HG03565 (cell line): ENCODE measurements at regions not wholly inside any gene's neighbourhood (a gene's known extent, or its start where the extent isn't known, plus 50 kb on each side); places are given as distances from the start of the nearest gene placed in this dataset.
"Not testable (repeated sequence)": the region's sequence is repeated elsewhere in the genome, so short reads cannot be mapped to it uniquely, and the experiment has no call there.

ENCODE experiments used
- ATAC-seq: cut with Tn5 transposase; IDR thresholded peaks from one replicate; pipeline ENCODE4 v1.9.1; 2021; ENCODE audit warnings: mild to moderate bottlenecking, moderate library complexity; ENCODE audit not compliant: unreplicated experiment

DNA sequence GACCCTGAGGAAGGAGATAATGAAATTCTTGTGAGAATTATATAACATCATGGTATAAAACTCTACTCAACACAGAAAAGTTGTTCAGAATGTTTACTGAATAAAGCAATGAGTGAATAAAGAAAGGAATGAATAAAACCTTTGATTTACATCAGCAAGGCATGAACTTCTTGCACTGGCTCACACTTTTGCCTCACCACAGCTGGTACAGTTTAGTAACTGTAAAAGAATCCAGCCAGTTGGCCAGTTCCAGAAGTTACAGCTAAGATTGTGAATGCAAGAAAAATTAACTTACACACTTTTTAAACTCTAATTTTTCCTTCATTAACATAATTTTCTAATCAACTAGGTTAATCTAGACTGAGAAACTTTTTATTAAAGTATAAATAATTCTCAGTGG lies 490.9 kb downstream of the NFIB start:
- ATAC-seq, result no peak

DNA sequence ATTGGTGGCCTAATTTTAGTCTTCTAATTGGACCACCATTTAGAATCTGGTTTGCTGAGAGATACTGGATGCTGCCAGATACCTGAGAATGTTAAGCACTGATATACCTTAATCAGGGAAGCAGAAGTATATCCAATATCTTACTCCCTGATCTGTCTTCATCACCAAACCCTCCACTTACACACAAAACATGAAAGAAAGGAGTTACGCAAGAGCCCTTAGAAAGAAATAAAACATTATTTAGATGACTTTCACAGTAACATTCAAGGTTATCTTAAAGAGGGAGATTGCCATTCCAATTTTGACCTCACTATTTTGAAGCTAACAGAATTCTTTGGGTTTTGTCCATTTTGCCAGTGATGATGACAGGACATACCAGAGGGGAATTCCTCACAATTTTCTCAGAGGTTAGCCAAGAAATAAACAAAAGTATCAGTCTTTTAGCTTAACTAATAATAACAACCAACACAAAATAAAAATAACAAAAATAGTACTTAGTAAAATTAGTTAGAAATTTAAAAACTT lies 496.1 kb downstream of the NFIB start:
- no peak for ATAC-seq

DNA sequence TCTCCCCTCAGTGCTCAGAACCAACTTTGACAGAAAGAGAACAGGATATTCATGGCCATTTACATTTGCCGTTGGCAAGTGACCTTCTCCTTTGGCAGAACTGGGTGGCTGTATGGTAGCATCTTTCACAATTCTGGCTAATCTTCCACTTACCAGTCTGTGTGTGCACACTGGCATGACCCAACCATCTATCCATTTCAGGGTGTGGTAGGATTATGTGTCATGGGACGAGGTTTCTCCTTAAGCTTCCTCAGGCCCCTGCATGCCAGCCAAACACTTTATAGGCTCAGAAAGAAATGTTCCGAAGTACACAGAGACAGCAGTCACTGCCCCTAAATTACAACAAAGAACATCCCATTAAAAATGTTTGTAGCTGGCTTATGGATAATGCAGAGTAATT lies 497.1 kb downstream of the NFIB start:
- no peak for ATAC-seq

DNA sequence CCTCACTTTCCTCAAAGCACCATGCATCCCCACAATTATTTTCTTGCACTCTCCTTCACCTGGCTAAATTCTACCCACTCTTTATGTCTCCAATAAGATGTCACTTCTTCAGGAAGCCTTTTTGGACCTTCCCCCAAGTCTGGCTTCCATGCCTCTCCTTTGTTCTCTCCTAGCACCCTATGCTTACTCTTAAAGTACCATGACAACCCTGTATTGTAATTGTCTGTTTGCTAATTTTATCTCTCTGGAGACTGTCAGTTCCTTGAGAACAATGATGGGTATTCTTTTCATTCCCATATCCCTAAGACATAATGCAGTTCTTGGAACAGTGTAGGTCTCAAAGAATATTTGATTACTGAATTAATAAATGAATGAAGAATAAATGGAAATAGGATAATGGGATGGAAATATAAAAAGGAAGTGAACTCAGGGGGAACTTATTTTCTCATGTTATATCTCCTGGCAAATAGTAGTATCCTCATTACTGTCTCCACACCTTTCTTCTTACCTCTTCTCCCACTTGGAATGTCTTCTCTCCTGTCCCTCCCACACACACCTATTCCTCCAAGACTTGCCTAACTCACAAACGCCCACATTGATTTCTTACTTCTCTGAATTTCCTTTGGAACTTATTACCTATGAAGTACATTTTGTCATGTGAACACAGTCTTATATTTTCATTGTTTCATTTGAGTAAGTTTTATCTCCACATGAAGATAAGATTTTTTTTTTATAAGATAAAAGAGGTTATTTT lies 499.1 kb downstream of the NFIB start:
- ATAC-seq, result no peak

DNA sequence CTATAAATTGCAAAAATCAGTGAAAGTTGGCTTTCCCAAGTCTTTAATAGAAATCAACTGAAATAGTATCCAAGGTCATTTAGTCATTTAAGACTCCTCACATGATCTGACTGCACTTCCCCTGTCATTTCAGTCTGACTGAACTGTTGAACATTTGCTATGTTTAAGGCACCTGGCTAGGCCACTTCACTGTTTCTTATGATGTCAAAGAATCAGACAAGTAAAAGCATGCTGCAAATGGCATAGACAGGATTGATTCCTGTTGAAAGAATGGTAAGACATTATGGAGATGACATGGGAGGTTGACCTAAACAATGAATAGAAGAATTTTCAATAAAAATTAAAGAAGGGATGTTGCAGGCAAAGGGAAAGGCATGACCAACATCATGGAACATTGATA lies 502.1 kb downstream of the NFIB start:
- ATAC-seq, result no peak

DNA sequence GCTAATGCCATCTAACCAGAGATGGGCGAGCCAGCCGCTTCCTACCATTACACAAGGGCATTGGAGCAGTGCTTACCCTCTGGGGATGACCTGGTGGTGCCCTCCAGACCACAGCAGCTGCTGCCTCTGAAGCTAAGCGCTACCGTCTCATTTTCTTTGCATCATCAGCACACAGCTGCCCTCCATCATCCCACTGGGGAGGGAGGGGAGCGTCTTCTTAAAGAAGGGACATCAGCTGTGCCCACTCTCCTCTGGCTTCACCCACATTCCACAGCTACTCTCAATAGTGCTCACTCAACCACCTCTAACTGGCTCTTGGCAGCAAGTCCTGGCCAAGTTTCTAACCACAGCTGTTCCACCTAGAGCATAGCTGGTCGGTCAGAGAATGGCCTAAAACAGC lies 503.4 kb downstream of the NFIB start:
- ATAC-seq, result no peak

DNA sequence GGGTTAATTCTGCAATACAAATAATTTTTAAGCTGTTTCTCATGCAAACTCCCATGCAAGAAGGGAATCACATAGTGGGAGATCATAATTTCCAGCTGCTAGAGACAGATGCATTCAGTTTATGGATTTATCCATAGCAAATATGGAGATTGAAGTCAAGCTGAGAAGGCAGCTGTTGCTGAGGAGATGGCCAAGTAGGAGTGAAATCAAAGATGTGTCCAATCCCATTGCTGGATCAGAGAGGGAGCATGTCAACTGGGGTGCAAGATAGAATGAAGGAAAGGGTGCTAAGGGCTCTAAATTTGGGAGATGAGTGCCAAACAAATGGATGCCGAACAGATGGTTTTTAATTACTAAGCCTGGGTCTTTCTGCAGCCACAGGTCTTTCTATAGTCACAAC lies 504.5 kb downstream of the NFIB start:
- ATAC-seq, result no peak

DNA sequence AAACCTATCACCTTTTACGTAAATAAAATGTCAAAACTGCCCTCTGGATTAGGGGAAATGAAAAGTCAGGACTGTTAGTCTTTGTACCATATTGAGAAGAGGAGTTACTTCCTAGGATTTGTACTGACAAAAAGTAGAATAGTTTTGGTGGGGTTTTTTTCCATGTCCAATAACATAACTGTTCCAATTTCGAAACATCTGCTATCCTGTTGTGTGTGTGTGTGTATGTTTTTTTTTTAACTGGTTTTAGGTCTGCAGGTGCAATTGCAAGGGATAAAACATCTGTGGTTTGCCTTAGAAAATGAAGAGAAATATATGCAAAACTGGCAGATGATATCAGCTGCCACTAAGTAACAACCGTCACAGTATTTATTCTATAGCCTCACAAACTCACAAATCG lies 506.8 kb downstream of the NFIB start:
- ATAC-seq, result no peak

DNA sequence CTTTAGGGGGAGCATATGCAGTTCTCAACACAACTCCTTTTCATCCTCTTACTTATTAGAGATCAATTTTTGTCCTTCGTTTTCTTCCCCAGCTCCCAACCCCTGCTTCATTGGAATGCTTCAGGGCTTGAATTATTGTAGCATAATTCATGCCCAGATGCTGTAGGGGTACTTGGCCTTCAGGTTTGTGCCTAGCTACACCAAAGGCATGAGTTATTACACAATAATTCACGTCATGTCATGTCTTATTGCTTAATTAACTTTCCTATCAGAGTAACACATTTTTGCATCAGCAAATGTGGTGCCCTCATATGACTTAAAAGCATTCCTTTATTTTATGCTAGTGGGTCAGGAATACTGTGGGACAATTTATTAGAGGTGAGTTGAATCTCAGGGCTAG lies 507.2 kb downstream of the NFIB start:
- no peak for ATAC-seq

DNA sequence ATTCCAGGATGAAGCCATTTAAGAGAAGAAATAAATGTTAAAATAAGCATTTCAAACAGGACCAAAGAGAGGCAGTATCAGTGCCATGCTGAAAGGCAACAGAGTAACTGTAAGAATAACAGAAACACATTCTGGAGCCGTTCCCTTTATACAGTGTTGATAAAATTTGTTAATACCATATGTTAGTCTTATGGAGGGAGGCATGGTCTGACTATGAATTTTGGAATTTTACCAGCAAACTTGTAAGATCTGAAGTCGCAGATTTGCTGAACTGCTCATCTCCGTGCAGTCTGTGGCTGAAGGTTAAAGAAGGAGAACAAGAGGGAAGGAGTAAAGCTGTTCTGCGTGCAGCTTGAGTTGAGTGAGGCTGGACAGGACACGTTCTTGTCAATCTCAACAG lies 508.4 kb downstream of the NFIB start:
- ATAC-seq, result no peak

DNA sequence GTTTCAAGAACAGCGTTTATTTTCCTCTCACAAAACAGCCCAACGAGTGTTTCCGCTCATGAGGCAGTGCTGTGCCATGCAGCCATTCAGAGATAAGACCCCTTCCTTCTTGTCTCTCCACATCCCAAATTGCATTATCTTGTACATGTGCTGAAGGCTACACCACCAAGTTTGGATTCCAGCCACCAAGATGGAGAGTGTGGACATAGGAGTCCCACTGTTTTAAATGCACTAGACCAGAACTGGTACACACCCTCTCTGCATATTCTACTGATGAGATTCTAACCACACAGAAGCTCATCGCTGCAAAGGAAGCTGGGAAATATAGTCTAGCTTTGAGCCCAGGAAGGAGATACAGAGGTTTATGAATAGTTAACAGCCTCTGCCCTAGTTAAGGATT lies 509.4 kb downstream of the NFIB start:
- no peak for ATAC-seq

DNA sequence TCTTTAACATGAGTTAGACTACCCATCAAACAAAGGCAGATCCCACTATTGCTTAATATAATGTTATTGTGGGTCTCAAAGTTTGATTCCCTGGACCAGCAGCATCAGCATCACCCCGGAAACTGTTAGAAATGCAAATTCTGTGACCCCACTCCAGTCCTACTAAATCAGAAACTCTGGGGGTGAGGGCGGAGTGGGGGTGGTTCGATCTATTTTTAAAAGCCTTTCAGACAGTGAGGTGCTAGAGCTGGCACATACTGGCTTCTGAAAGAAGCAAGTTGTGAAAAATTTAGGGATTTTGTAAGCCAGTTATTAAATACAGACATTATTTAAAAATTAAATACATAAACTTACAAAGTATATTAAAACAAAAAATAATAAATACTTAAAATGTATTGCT lies 513.2 kb downstream of the NFIB start:
- no peak for ATAC-seq

DNA sequence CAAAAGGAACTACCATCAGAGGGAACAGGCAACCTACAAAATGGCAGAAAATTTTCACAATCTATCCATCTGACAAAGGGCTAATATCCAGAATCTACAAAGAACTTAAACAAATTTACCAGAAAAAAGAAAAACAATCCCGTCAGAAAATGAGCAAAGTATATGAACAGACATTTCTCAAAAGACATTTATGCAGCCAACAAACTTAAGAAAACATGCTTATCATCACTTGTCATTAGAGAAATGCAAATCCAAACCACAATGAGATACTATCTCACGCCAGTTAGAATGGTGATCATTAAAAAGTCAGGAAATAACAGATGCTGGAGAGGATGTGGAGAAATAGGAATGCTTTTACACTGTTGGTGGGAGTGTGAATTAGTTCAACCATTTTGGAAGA lies 516.2 kb downstream of the NFIB start:
- not testable (repeated sequence) for ATAC-seq

DNA sequence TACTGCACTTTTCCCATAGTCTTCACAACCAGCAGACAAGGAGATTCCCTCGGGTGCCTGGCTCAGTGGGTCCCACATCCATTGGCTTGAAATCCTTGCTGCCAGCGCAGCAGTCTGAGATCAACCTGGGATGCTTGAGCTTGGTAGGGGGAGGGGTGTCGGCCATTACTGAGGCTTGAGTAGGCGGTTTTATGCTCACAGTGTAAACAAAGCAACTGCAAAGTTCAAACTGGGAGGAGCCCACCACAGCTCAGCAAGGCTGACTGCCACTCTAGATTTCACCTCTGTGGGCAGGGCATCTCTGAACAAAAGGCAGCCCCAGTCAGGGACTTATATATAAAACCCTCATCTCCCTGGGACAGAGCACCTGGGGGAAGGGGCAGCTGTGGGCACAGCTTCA lies 512.3 kb upstream of the MPDZ start:
- no peak for ATAC-seq

DNA sequence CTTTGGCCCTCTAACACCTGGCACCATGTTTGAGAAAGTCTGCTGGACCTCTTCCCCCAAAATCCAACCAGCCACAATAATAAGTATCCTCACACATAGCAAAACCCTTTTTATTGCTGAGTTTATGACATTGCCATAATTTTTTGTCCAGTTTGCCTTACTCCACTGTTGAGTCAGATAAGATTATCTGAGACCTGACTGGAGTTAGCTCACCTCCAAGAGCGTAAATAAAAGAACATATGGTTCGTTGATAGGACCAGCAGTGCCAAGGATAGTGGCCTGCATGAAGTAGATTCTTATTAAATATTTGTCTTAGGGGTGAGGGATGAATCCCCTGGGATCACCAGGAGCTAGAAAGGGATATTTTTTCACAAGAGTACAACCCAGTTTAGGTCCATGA lies 510.6 kb upstream of the MPDZ start:
- ATAC-seq, result no peak

DNA sequence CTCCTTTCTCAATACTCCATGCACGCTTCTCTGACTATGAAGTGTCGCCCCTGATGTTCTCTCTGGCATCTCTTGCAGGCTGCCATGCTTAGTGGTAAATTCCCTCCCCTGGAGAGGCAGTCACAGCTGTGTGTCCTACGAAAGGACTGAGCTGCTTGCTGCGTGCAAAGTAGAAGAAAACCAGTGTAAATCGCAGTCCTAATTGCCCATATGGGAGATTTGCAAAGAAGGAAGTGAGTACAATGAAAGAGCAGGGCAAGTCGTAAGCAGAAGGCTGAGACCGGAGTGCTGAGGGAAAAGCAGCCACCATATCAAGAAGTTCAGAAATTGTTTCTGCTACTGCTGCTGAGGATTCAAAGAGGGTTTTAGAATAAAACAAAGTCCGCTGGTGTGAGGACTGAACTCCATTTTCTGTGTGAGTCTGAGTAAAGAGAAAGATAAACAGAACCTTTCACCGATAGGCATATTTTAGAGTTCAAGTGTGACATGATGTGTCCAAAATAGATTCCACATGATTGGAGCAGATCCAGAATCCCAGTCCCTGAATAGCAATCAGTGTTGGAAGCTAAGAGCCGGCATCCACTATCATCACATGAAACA lies 507.8 kb upstream of the MPDZ start:
- no peak for ATAC-seq

DNA sequence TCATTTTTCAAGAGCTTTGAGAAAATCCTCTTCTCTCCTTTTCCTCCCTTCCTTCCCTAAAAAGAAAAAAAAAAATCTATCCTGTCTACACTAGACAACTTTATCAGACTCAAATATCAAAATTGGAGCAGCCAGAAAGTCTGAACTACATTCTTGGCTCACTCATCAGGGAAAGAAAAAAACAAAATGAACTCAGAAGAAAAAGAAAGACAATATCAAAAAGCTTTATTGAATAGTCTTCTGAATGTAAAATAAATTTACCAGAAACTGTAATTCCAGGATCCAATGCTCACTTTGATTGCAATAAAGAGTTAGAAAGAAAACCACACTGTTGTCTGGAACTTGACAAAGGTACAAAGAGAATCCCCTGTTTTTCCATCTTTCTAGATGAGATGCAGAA lies 507.2 kb upstream of the MPDZ start:
- ATAC-seq, result no peak

DNA sequence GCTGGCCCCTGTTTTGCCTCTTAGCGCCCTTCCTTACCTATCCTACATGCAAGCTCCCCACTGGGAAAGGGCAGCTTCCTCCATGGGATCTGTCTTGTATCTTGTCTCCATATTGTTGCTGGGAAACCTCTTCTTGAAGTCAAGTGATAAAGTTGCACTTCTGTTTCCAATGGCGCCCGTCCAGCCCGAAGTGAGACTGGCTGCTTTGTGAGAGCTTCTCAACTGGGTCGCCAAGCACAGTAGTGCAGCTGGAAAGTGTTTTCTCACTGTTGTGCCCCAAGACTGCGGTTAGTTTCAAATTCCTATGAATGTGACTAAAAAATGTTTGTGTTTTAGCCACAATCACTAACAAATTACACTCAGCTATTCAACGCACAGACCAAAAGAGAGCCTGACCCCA lies 506.6 kb upstream of the MPDZ start:
- no peak for ATAC-seq

DNA sequence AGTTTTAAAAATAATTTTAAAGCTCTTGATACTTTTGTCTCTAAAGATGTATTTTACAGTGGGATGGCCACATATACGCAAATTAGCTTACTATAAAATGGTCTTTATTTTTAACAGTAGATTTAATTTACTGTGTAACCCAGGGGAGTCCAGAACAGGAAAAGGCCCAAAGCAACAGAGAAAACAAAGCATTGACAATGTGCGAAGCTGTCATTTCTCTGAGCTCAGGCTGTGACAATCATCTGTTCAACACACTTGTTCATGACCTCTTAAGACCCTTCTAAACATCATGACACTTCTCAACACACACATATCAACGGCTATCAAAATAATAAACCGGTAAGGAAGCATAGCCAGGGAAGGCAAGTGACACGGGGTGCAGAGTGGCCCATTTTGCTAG lies 499.6 kb upstream of the MPDZ start:
- ATAC-seq, result no peak

DNA sequence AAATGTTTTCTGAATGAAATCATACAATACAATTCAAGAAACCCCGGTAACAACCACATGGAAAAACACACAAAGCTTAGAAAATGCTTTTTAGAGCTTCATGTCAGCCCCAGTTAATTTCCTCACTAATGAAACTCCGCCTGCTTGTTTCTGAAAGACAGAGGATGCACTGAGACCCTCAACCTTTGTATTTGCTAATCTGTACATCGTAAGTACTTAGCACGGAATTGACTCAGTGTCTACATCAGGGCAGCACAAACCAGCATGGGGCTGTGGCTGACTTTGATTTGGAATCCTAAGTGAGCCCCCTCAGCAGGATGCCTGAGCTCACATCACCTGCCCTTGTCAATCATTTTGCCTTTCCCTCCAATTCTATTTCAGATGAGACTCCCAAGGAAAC lies 499.1 kb upstream of the MPDZ start:
- ATAC-seq, result no peak

DNA sequence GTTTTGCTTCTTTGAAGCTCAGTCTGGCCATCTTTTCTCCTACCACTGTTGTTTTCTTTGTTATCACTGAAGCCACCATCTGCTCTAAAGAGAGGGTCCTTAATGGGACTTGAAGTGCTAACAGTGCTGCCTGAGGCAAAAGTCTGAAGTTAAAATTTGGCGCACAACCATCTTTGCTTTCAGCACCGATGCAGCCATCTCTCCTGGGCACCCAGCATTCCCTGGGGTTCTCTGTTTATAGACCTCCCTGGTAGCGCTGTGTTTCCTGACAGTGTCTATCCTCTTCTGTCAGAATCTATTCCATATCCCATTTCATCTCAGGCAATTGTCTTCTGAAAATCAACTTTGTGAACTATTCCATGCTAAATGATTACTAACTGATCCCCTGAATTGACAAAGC lies 491.5 kb upstream of the MPDZ start:
- ATAC-seq, result no peak

DNA sequence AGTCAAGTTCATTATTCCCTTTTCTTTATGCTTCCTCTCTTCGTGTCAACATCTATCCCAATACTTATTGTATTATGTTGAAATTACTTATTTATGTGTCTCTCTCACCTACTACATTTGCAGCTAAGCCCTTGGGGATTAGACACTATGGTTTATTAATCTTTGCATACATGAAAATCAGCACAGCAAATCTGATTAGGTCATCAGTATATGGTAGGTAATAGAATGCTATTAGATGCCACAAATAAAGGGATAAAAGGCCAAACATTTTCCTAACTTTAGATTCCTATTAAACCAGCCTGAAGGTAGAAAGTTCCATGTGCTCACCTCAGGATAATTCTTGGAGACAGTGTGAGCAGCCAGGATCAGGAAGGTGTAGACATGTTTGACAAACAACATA lies 490.1 kb upstream of the MPDZ start:
- no peak for ATAC-seq

DNA sequence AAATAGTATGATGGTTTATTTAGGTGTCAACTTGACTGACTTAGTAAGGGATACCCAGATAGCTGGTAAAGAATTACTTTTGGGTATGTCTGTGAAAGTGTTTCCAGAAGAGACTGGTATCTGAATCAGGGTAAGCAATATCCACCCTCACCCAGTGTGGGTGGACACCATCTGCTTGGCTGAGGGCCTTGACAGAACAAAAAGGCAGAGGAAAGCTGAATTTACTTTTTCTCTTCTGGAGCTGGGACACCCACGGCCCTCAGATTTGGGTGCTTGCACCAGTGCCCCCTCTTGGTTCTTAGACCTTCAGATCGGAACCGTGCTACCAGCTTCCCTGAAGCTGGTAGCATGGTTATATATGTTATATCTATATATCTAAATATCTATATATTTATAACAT lies 489.5 kb upstream of the MPDZ start:
- no peak for ATAC-seq
